NCI-H1417 (cell line): ENCODE measurements at regions not wholly inside any gene's neighbourhood (a gene's known extent, or its start where the extent isn't known, plus 50 kb on each side); places are given as distances from the start of the nearest gene placed in this dataset.
"Not testable (repeated sequence)": the region's sequence is repeated elsewhere in the genome, so short reads cannot be mapped to it uniquely, and the experiment has no call there.

Experiments
- DNase-seq, 3 experiments: peaks; one replicate each; lab custom pipeline; 2025; lab: John Stamatoyannopoulos, UW

- DNase-seq: no peak
Measured at GRCh38 chr12:18008642-18009041, 81.4 kb downstream of the RERGL start.

- DNase-seq: no peak
Measured at GRCh38 chr12:17999174-17999801, 90.7 kb downstream of the RERGL start.

GRCh38 chr12:17992002-17992656, 97.9 kb downstream of the RERGL start:
- peak; percentile 57 to 92 (median 70) for DNase-seq

- no peak for DNase-seq
Measured at GRCh38 chr12:17982556-17982955, 107.4 kb downstream of the RERGL start.

GRCh38 chr12:17976202-17976601, 113.8 kb downstream of the RERGL start:
- DNase-seq: peak in 2 of 3 experiments; percentile 12 to 29

- DNase-seq: no peak
Measured at GRCh38 chr12:17975763-17976162, 114.2 kb downstream of the RERGL start.

- no peak for DNase-seq
Measured at GRCh38 chr12:17975239-17975638, 114.8 kb downstream of the RERGL start.

GRCh38 chr12:17971850-17972249, 118.1 kb downstream of the RERGL start:
- no peak for DNase-seq

GRCh38 chr12:17954788-17955187, 135.2 kb downstream of the RERGL start:
- DNase-seq: no peak

- DNase-seq: no peak
Measured at GRCh38 chr12:17950898-17951297, 139.1 kb downstream of the RERGL start.

- peak; percentile 7 to 44 (median 36) for DNase-seq
Measured at GRCh38 chr12:17949558-17950141, 140.3 kb downstream of the RERGL start.

GRCh38 chr12:17928708-17929366, 161.2 kb downstream of the RERGL start:
- peak in 2 of 3 experiments; percentile 38 to 79 for DNase-seq

- DNase-seq: no peak
Measured at GRCh38 chr12:17918013-17918412, 172.0 kb downstream of the RERGL start.

GRCh38 chr12:17884581-17884980, 205.4 kb downstream of the RERGL start:
- DNase-seq: no peak

- no peak for DNase-seq
Measured at GRCh38 chr12:17878714-17879113, 211.3 kb downstream of the RERGL start.

- DNase-seq: no peak
Measured at GRCh38 chr12:17875230-17875629, 214.8 kb downstream of the RERGL start.

GRCh38 chr12:17866802-17867201, 223.2 kb downstream of the RERGL start:
- DNase-seq: no peak

- not testable (repeated sequence) for DNase-seq
Measured at GRCh38 chr12:17855548-17855947, 234.4 kb downstream of the RERGL start.

- DNase-seq: no peak
Measured at GRCh38 chr12:17853054-17853453, 236.9 kb downstream of the RERGL start.

- peak in 2 of 3 experiments; percentile 28 to 63 for DNase-seq
Measured at GRCh38 chr12:17841496-17841895, 248.5 kb downstream of the RERGL start.

GRCh38 chr12:17829813-17830212, 260.2 kb downstream of the RERGL start:
- DNase-seq: peak in 1 of 3 experiments; percentile 29

- no peak for DNase-seq
Measured at GRCh38 chr12:17818931-17819330, 271.1 kb downstream of the RERGL start.

GRCh38 chr12:17810399-17810798, 279.6 kb downstream of the RERGL start:
- peak in 1 of 3 experiments; percentile 52 for DNase-seq
